ENCODE measurements at regions not wholly inside any gene's neighbourhood (a gene's known extent, or its start where the extent isn't known, plus 50 kb on each side); places are given as distances from the start of the nearest gene placed in this dataset.

DNA sequence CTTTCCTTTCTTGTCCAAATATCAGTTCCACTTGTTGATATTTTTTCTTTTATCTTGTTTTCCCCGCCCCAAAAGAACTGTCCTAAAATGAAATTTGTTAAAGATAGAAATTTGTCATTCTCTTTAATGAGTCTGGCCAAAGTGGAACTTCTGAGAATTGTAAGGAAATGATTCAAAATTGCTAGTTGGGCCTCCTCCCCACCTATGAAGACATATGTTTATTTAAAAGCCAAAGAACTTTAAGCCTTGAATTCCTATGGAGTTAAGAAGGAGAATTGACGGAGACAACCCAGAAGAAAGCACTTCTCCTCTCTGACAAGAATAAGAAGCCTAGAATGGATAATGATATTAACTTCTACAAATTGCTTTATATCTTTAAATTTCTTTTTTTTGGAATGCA, 59.1 kb upstream of the ALDH1A1 start:
- TF ChIP-seq, protein P1, sequence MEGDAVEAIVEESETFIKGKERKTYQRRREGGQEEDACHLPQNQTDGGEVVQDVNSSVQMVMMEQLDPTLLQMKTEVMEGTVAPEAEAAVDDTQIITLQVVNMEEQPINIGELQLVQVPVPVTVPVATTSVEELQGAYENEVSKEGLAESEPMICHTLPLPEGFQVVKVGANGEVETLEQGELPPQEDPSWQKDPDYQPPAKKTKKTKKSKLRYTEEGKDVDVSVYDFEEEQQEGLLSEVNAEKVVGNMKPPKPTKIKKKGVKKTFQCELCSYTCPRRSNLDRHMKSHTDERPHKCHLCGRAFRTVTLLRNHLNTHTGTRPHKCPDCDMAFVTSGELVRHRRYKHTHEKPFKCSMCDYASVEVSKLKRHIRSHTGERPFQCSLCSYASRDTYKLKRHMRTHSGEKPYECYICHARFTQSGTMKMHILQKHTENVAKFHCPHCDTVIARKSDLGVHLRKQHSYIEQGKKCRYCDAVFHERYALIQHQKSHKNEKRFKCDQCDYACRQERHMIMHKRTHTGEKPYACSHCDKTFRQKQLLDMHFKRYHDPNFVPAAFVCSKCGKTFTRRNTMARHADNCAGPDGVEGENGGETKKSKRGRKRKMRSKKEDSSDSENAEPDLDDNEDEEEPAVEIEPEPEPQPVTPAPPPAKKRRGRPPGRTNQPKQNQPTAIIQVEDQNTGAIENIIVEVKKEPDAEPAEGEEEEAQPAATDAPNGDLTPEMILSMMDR (IDR thresholded peaks at IDR 0.05; ENCODE audit: insufficient read depth, low read length), result no peak
- TF ChIP-seq REST (IDR thresholded peaks at IDR 0.05; ENCODE audit: insufficient replicate concordance, low read depth) (no peak), GABPA (IDR thresholded peaks at IDR 0.05; ENCODE audit: low read depth) (no peak), POLR2AphosphoS5 (IDR thresholded peaks at IDR 0.05; ENCODE audit: low read depth) (no peak)

Measured in HL-60 (cell line).